ENCODE measurements at regions not wholly inside any gene's neighbourhood (a gene's known extent, or its start where the extent isn't known, plus 50 kb on each side); places are given as distances from the start of the nearest gene placed in this dataset.

GRCh38 chr2:238700117-238700457 is 147.8 kb upstream of the TWIST2 start:
- intact Hi-C loops (cut with micrococcal nuclease; ENCODE audit: unreplicated experiment), result no loop called here
- no peaks in the 10 kb centered on the region for H3K27me3 ChIP-seq (ENCODE audit: control insufficient read depth, insufficient read depth, low read length)
- ATAC-seq (no peak), DNase-seq (ENCODE audit: low read depth, low spot score) (no peak)
- H3K36me3 ChIP-seq (ENCODE audit: control insufficient read depth, insufficient read depth, low read length), result no peaks in the 10 kb centered on the region
- H3K4me3 ChIP-seq (ENCODE audit: low read depth in 2 of 2, low read length in 2 of 2), result no peak overlapping the region
- H3K4me1 ChIP-seq (ENCODE audit: control insufficient read depth, insufficient read depth, low read length), result no peaks in the 10 kb centered on the region
- BruUV-seq (replicated peaks), result no TSS peak
- TF ChIP-seq SIN3A (IDR thresholded peaks at IDR 0.05; ENCODE audit: borderline replicate concordance, insufficient read depth, low read depth, low read length), result no peak
- TF ChIP-seq, protein P1, sequence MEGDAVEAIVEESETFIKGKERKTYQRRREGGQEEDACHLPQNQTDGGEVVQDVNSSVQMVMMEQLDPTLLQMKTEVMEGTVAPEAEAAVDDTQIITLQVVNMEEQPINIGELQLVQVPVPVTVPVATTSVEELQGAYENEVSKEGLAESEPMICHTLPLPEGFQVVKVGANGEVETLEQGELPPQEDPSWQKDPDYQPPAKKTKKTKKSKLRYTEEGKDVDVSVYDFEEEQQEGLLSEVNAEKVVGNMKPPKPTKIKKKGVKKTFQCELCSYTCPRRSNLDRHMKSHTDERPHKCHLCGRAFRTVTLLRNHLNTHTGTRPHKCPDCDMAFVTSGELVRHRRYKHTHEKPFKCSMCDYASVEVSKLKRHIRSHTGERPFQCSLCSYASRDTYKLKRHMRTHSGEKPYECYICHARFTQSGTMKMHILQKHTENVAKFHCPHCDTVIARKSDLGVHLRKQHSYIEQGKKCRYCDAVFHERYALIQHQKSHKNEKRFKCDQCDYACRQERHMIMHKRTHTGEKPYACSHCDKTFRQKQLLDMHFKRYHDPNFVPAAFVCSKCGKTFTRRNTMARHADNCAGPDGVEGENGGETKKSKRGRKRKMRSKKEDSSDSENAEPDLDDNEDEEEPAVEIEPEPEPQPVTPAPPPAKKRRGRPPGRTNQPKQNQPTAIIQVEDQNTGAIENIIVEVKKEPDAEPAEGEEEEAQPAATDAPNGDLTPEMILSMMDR (IDR thresholded peaks at IDR 0.05), result no peak
- TF ChIP-seq REST (IDR thresholded peaks at IDR 0.05; ENCODE audit: insufficient read depth in 1 of 2, low read depth in 2 of 2, low read length in 1 of 2), result no peak
- TF ChIP-seq POLR2AphosphoS5 (IDR thresholded peaks at IDR 0.05; ENCODE audit: low read depth, low read length), result no peak
- TF ChIP-seq TCF7L2 (IDR thresholded peaks at IDR 0.05; ENCODE audit: low read depth, low read length), result no peak
- H3K27ac ChIP-seq (ENCODE audit: low read length), result no peak overlapping the region
- ChIA-PET POLR2A (no interaction called here), CTCF (interaction anchor here (0.6 kb wide), 1 partner anchor 78 kb away, joined by 3 read pairs; no protein-coding TSS in a partner anchor)
- H3K9me3 ChIP-seq (ENCODE audit: control insufficient read depth, insufficient read depth, low read depth, low read length), result no peaks in the 10 kb centered on the region
- in situ Hi-C loops (cut with HindIII; ENCODE audit: low pct_unique_long_range_greater_than_20kb, low sequenced_read_pairs), result no loop called here

- in situ Hi-C loops (cut with HindIII; ENCODE audit: low pct_unique_long_range_greater_than_20kb, low sequenced_read_pairs), result no loop called here
- intact Hi-C loops (cut with micrococcal nuclease; ENCODE audit: unreplicated experiment), result no loop called here
- Histone ChIP-seq H3K36me3 (ENCODE audit: control insufficient read depth, insufficient read depth, low read length) (no peaks in the 10 kb centered on the region), H3K9me3 (ENCODE audit: control insufficient read depth, insufficient read depth, low read depth, low read length) (no peaks in the 10 kb centered on the region), H3K27me3 (ENCODE audit: control insufficient read depth, insufficient read depth, low read length) (no peaks in the 10 kb centered on the region), H3K4me1 (ENCODE audit: control insufficient read depth, insufficient read depth, low read length) (no peaks in the 10 kb centered on the region), H3K4me3 (ENCODE audit: low read depth in 2 of 2, low read length in 2 of 2) (no peak overlapping the region), H3K27ac (ENCODE audit: low read length) (no peak overlapping the region)
- BruUV-seq (replicated peaks), result no TSS peak
- ATAC-seq, result no peak
- TF ChIP-seq POLR2AphosphoS5 (IDR thresholded peaks at IDR 0.05; ENCODE audit: low read depth, low read length), result no peak
- TF ChIP-seq, protein P1 (IDR thresholded peaks at IDR 0.05), result no peak
- no peak for TF ChIP-seq SIN3A (IDR thresholded peaks at IDR 0.05; ENCODE audit: borderline replicate concordance, insufficient read depth, low read depth, low read length)
- ChIA-PET POLR2A (no interaction called here), CTCF (no interaction called here)
- DNase-seq (ENCODE audit: low read depth, low spot score), result no peak
Observed at GRCh38 chr2:238700506-238701340, 147.2 kb upstream of the TWIST2 start.
